HepG2 (cell line): ENCODE measurements at regions not wholly inside any gene's neighbourhood (a gene's known extent, or its start where the extent isn't known, plus 50 kb on each side); places are given as distances from the start of the nearest gene placed in this dataset.

ENCODE experiments used
- ASH2L ChIP-seq: fragments of 300-600, 200-600 bp; sonication (generic); IDR thresholded peaks from 2 replicates; pipeline ENCODE4 v1.7.0; 2017; ENCODE audit warnings: low read depth, mild to moderate bottlenecking, moderate library complexity, mixed read lengths, low read length; ENCODE audit not compliant: insufficient read length
- CENPX ChIP-seq: sonication (generic); formaldehyde crosslinking; IDR thresholded peaks from 2 replicates; pipeline ENCODE4 v1.9.0; 2021; ENCODE audit warnings: mild to moderate bottlenecking, missing genetic modification reagents, moderate library complexity
- CSRNP1 ChIP-seq: sonication (generic); formaldehyde crosslinking; IDR thresholded peaks from 2 replicates; pipeline ENCODE4 v1.8.1; 2023; ENCODE audit warnings: mild to moderate bottlenecking, missing genetic modification reagents
- DBP ChIP-seq: sonication (generic); formaldehyde crosslinking; IDR thresholded peaks from 2 replicates; pipeline ENCODE4 v1.4.0; 2020; ENCODE audit warnings: missing genetic modification reagents; ENCODE audit errors: not compliant biosample characterization
- FOXC1 ChIP-seq: sonication (generic); formaldehyde crosslinking; IDR thresholded peaks from 2 replicates; pipeline ENCODE4 v1.8.0; 2022; ENCODE audit warnings: mild to moderate bottlenecking, missing genetic modification reagents, borderline replicate concordance
- GATAD2A ChIP-seq: IDR thresholded peaks from 2 replicates; pipeline ENCODE4 v1.6.1; 2016
- HOXA3 ChIP-seq: sonication (generic); formaldehyde crosslinking; IDR thresholded peaks from 2 replicates; pipeline ENCODE4 v1.5.0; 2020; ENCODE audit warnings: missing genetic modification reagents
- JUND ChIP-seq: sonication (generic); formaldehyde crosslinking; IDR thresholded peaks from 2 replicates; pipeline ENCODE4 v1.8.0; 2022; ENCODE audit warnings: mild to moderate bottlenecking, missing genetic modification reagents
- MED13 ChIP-seq: sonication (generic); formaldehyde crosslinking; IDR thresholded peaks from 2 replicates; pipeline ENCODE4 v1.5.0; 2020; ENCODE audit warnings: missing genetic modification reagents
- MEIS2 ChIP-seq: sonication (generic); formaldehyde crosslinking; IDR thresholded peaks from 2 replicates; pipeline ENCODE4 v1.9.0; 2021; ENCODE audit warnings: mild to moderate bottlenecking, missing genetic modification reagents
- MYNN ChIP-seq: sonication (generic); formaldehyde crosslinking; IDR thresholded peaks from 2 replicates; pipeline ENCODE4 v1.4.0; 2020; ENCODE audit warnings: mild to moderate bottlenecking, low read depth, missing genetic modification reagents
- SIN3B ChIP-seq: fragments of 150-350 bp; IDR thresholded peaks from 2 replicates; pipeline ENCODE4 v1.6.1; 2014; ENCODE audit warnings: low read length
- THRA ChIP-seq: sonication (generic); formaldehyde crosslinking; IDR thresholded peaks from 2 replicates; pipeline ENCODE4 v1.4.0; 2020; ENCODE audit warnings: missing genetic modification reagents, borderline replicate concordance
- ZNF331 ChIP-seq: sonication (generic); formaldehyde crosslinking; IDR thresholded peaks from 2 replicates; pipeline ENCODE4 v1.4.0; 2020; ENCODE audit warnings: missing genetic modification reagents
- ZNF598 ChIP-seq: sonication (generic); formaldehyde crosslinking; IDR thresholded peaks from 2 replicates; pipeline ENCODE4 v1.5.1; 2020; ENCODE audit warnings: mild to moderate bottlenecking, missing genetic modification reagents, borderline replicate concordance
- ZNF646 ChIP-seq: sonication (generic); formaldehyde crosslinking; IDR thresholded peaks from 2 replicates; pipeline ENCODE4 v1.9.0; 2021; ENCODE audit warnings: mild to moderate bottlenecking, missing genetic modification reagents
- ZNF703 ChIP-seq: sonication (generic); formaldehyde crosslinking; IDR thresholded peaks from 2 replicates; pipeline ENCODE4 v1.5.1; 2020; ENCODE audit warnings: missing genetic modification reagents, mild to moderate bottlenecking, moderate library complexity, borderline replicate concordance
- ZNF766 ChIP-seq: sonication (generic); formaldehyde crosslinking; IDR thresholded peaks from 2 replicates; pipeline ENCODE4 v1.5.0; 2020; ENCODE audit warnings: missing genetic modification reagents, borderline replicate concordance

GRCh38 chr9:91037511-91038482, 236.2 kb downstream of the SYK start (continued):
- TF ChIP-seq CSRNP1 (CRISPR knock-in tag) (no peak; the same call in 1 of the 2 replicates), ZNF598 (CRISPR knock-in tag) (peak; percentile 23; the same call in 1 of the 2 replicates), FOXC1 (CRISPR knock-in tag) (0 out of 2 replicates have a peak, but pooled peaks have one; percentile 1), GATAD2A (CRISPR knock-in tag) (peak; percentile 95), SIN3B (0 out of 2 replicates have a peak, but pooled peaks have one; percentile 22), DBP (CRISPR knock-in tag) (peak; percentile 82), CENPX (CRISPR knock-in tag) (no peak), MYNN (CRISPR knock-in tag) (no peak), HOXA3 (CRISPR knock-in tag) (peak; percentile 89), ASH2L (peak; percentile 83), ZNF331 (CRISPR knock-in tag) (peak; percentile 43), JUND (CRISPR knock-in tag) (peak; percentile 88), MEIS2 (CRISPR knock-in tag) (peak; percentile 76; the same call in 1 of the 2 replicates), ZNF703 (0 out of 2 replicates have a peak, but pooled peaks have one; percentile 79), THRA (peak; percentile 63), ZNF646 (CRISPR knock-in tag) (0 out of 2 replicates have a peak, but pooled peaks have one; percentile 0), MED13 (CRISPR knock-in tag) (peak; percentile 66; the same call in 1 of the 2 replicates), ZNF766 (no peak; the same call in 1 of the 2 replicates)
